PC-9 (cell line): ENCODE measurements at regions not wholly inside any gene's neighbourhood (a gene's known extent, or its start where the extent isn't known, plus 50 kb on each side); places are given as distances from the start of the nearest gene placed in this dataset.

ENCODE experiments used
- BruUV-seq: library from RNA; stranded (reverse); fragments of 400-500 nt; replicated peaks from 2 replicates; lab custom pipeline; 2021; lab: Mats Ljungman, UMichigan
- CTCF ChIA-PET: fragments of 300-600 bp; sonication (Branson Sonifier 250); formaldehyde crosslinking; loops from one replicate; lab custom pipeline; 2022; ENCODE audit warnings: antibody characterized with exemption; lab: Charles Lee
- POLR2A ChIA-PET: fragments of 300-600 bp; sonication (Branson Sonifier 250); formaldehyde crosslinking; loops from one replicate; lab custom pipeline; 2022; ENCODE audit warnings: antibody characterized with exemption; ENCODE audit not compliant: unreplicated experiment; lab: Charles Lee
- DNase-seq, 2 experiments: peaks; one replicate each; pipeline versions ENCODE4 v3.0.0 to v3.0.0-alpha.2; 2015 to 2022; ENCODE audit warnings: mixed read lengths in 1 of 2
- H2AFZ ChIP-seq: fragments of 200-600 bp; sonication (generic); 2 replicates; pipeline ENCODE4 v1.8.1; 2017; ENCODE audit warnings: antibody characterized with exemption
- H3F3A ChIP-seq: fragments of 200-600 bp; sonication (generic); 2 replicates; pipeline ENCODE4 v1.8.1; 2017; ENCODE audit warnings: antibody characterized with exemption, mild to moderate bottlenecking, low read depth; ENCODE audit not compliant: insufficient read depth
- H3K27ac ChIP-seq: fragments of 200-600 bp; sonication (generic); 2 replicates; pipeline ENCODE4 v1.6.1; 2016; ENCODE audit warnings: mixed run types
- H3K27me3 ChIP-seq: fragments of 200-600 bp; sonication (generic); 2 replicates; pipeline ENCODE4 v1.6.1; 2016; ENCODE audit warnings: low read depth, mixed run types; ENCODE audit not compliant: insufficient read depth
- H3K36me3 ChIP-seq: fragments of 200-600 bp; sonication (generic); 2 replicates; pipeline ENCODE4 v1.6.1; 2016; ENCODE audit warnings: low read depth, mixed run types
- H3K4me1 ChIP-seq: fragments of 200-600 bp; sonication (generic); replicated peaks from 2 replicates; pipeline ENCODE4 v1.6.1; 2016; ENCODE audit warnings: mixed run types; ENCODE audit not compliant: insufficient read depth
- H3K4me2 ChIP-seq: fragments of 200-600 bp; sonication (generic); 2 replicates; pipeline ENCODE4 v1.6.1; 2017; ENCODE audit warnings: mixed run types
- H3K4me3 ChIP-seq: fragments of 200-600 bp; sonication (generic); 2 replicates; pipeline ENCODE4 v1.6.1; 2016; ENCODE audit warnings: mixed run types
- H3K79me2 ChIP-seq: fragments of 200-600 bp; sonication (generic); 2 replicates; pipeline ENCODE4 v1.6.1; 2017; ENCODE audit warnings: low read depth, mixed run types
- H3K9me2 ChIP-seq: fragments of 200-600 bp; sonication (generic); 2 replicates; pipeline ENCODE4 v1.8.1; 2017; ENCODE audit warnings: mild to moderate bottlenecking; ENCODE audit not compliant: insufficient read depth
- H3K9me3 ChIP-seq: fragments of 200-600 bp; sonication (generic); 2 replicates; pipeline ENCODE4 v1.8.1; 2016; ENCODE audit warnings: low read depth; ENCODE audit not compliant: insufficient read depth
- H4K20me1 ChIP-seq: fragments of 200-600 bp; sonication (generic); 2 replicates; pipeline ENCODE4 v1.8.1; 2017; ENCODE audit not compliant: insufficient read depth
- EZH2 ChIP-seq: fragments of 200-600 bp; sonication (generic); IDR thresholded peaks from 2 replicates; pipeline ENCODE4 v1.8.0; 2017; ENCODE audit warnings: antibody characterized with exemption, low read depth
- intact Hi-C: fragments of 100-400 bp; cut with micrococcal nuclease; formaldehyde crosslinking; loops from one replicate; pipeline ENCODE4 v1.10.0; 2022; ENCODE audit not compliant: unreplicated experiment
- TF ChIP-seq, protein P1 (sequence below): fragments of 200-600 bp; sonication (generic); conservative IDR thresholded peaks from 2 replicates; pipeline ENCODE4 v1.6.1; 2017; ENCODE audit warnings: mixed run types, antibody characterized with exemption, mild to moderate bottlenecking, moderate library complexity

DNA sequence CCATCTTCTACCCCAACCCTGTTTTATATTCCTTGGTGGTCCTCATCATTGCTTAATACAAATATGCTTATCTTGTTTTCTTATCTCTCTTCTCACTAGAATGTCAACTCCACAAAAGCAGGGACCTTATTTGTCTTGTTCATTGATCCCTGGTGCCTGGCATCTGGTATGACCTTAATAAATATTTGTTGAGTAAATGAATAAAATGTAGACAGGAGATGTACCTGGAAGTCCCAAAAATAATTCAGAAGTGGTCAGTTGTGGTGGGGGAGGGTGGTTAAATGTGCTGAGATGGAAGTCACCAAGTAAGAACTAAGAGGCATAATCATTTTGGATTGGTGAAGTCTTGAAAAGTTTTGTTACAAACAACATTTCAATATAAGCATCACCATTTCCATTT lies 214.8 kb upstream of the MPPED2 start:
- CTCF ChIA-PET: no interaction called here
- Histone ChIP-seq H4K20me1 (no peaks in the 10 kb centered on the region), H3K79me2 (no peaks in the 10 kb centered on the region), H3K27ac (no peak overlapping the region), H3K4me3 (no peak overlapping the region), H2AFZ (no peak overlapping the region), H3K9me2 (no peaks in the 10 kb centered on the region), H3K4me1 (no peaks in the 10 kb centered on the region), H3K4me2 (no peak overlapping the region), H3K9me3 (no peaks in the 10 kb centered on the region), H3K36me3 (no peaks in the 10 kb centered on the region), H3K27me3 (no peaks in the 10 kb centered on the region), H3F3A (no peaks in the 10 kb centered on the region)
- no peak for TF ChIP-seq EZH2
- intact Hi-C loops: no loop called here
- no TSS peak for BruUV-seq
- POLR2A ChIA-PET: no interaction called here
- no peak for DNase-seq

DNA sequence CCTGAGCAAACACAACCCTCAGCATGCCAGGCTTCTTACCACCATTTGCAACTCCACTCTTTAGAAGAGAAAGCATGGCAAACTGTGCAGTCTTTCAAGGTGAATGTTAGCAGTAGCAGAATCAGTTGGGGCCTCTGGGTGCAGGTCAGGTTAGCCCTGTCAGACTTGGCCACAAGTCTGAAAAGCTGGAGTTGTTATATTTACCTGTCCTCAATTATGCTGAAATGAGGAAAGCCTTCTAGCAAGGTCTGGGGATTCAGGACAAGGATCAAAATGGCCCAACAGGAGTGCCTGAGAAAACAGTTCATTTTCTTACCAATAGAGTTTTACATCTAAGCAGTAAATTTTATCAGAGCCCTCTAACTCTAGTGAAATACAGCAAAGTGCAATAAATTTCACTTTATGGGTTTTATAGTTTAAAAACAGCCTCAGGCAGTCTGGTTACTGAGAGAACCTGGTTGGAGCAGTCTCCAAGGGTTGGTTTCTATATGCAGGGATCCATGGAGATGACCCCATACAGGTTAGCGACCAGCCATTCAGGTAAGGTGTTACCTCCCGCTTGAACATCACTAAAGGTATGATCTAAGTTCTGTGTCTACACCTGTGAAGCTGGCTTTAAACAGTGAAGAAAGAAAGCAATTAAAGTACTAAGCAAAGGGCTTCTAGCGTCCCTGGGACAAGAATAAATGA lies 212.5 kb upstream of the MPPED2 start:
- H3K79me2 ChIP-seq: no peaks in the 10 kb centered on the region
- H3K4me3 ChIP-seq: no peak overlapping the region
- no peak overlapping the region for H2AFZ ChIP-seq
- no peaks in the 10 kb centered on the region for H3K9me2 ChIP-seq
- no peaks in the 10 kb centered on the region for H3K9me3 ChIP-seq
- TF ChIP-seq, protein P1, sequence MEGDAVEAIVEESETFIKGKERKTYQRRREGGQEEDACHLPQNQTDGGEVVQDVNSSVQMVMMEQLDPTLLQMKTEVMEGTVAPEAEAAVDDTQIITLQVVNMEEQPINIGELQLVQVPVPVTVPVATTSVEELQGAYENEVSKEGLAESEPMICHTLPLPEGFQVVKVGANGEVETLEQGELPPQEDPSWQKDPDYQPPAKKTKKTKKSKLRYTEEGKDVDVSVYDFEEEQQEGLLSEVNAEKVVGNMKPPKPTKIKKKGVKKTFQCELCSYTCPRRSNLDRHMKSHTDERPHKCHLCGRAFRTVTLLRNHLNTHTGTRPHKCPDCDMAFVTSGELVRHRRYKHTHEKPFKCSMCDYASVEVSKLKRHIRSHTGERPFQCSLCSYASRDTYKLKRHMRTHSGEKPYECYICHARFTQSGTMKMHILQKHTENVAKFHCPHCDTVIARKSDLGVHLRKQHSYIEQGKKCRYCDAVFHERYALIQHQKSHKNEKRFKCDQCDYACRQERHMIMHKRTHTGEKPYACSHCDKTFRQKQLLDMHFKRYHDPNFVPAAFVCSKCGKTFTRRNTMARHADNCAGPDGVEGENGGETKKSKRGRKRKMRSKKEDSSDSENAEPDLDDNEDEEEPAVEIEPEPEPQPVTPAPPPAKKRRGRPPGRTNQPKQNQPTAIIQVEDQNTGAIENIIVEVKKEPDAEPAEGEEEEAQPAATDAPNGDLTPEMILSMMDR: no peak
- no peak for TF ChIP-seq EZH2
- H3K27me3 ChIP-seq: no peaks in the 10 kb centered on the region
- no peak overlapping the region for H3K27ac ChIP-seq
- intact Hi-C loops: no loop called here
- DNase-seq: no peak
- CTCF ChIA-PET: no interaction called here
- no peaks in the 10 kb centered on the region for H4K20me1 ChIP-seq
- H3K36me3 ChIP-seq: no peaks in the 10 kb centered on the region
- POLR2A ChIA-PET: no interaction called here
- H3K4me2 ChIP-seq: no peak overlapping the region
- no TSS peak for BruUV-seq
- no peaks in the 10 kb centered on the region for H3F3A ChIP-seq
- H3K4me1 ChIP-seq: no peaks in the 10 kb centered on the region

DNA sequence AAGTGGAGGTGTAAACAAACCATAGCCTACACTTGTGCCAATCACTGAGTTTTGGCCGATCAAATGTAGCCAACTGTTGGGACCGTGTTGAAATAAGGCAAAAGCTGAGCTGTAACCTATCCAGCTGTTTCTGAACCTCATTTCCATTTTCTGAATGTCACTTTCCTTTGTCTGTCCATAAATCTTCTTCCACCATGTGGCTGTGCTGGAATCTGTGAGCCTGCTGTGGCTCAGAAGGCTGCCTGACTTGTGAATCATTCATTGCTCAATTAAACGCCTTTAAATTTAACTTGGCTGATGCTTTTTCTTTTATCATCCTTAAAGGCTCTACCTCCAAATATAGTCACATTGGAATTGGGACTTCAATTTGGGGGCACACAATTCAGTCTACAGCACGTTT lies 203.1 kb upstream of the MPPED2 start:
- BruUV-seq: no TSS peak
- Histone ChIP-seq H3K4me3 (no peak overlapping the region), H3F3A (no peaks in the 10 kb centered on the region), H4K20me1 (no peaks in the 10 kb centered on the region), H3K4me2 (no peak overlapping the region), H3K27me3 (no peaks in the 10 kb centered on the region), H3K27ac (no peak overlapping the region), H3K36me3 (no peaks in the 10 kb centered on the region), H2AFZ (no peak overlapping the region), H3K4me1 (no peaks in the 10 kb centered on the region), H3K9me2 (no peaks in the 10 kb centered on the region), H3K9me3 (no peaks in the 10 kb centered on the region), H3K79me2 (no peaks in the 10 kb centered on the region)
- intact Hi-C loops: no loop called here
- ChIA-PET CTCF (no interaction called here), POLR2A (no interaction called here)
- TF ChIP-seq EZH2: no peak
- TF ChIP-seq, protein P1: no peak
- DNase-seq: no peak

DNA sequence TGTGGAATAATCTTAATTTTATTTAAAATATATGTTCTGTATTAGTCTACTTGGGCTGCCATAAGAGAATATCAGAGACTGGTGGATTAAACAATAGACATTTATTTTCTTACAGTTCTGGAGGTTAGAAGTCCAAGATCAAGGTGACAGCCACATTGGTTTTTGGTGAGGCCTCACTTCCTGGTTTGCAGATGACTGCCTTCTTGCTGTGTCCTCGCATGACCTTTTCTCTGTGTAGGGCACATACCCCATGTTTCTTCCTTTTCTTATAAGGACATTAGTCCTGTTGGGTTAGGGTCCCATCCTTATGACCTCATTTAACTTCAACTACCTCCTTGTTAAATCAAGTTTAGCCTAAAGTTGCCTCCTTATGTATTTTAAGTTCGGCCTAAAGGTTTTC lies 202.7 kb upstream of the MPPED2 start:
- POLR2A ChIA-PET: no interaction called here
- H2AFZ ChIP-seq: no peak overlapping the region

More for the DNA sequence above, 202.7 kb upstream of the MPPED2 start:
- Histone ChIP-seq H3K36me3 (no peaks in the 10 kb centered on the region), H3K9me3 (no peaks in the 10 kb centered on the region), H3K4me1 (no peaks in the 10 kb centered on the region), H3F3A (no peaks in the 10 kb centered on the region), H3K4me3 (no peak overlapping the region), H3K9me2 (no peaks in the 10 kb centered on the region), H3K27me3 (no peaks in the 10 kb centered on the region), H3K4me2 (no peak overlapping the region), H3K79me2 (no peaks in the 10 kb centered on the region), H3K27ac (no peak overlapping the region), H4K20me1 (no peaks in the 10 kb centered on the region)
- TF ChIP-seq EZH2: no peak
- TF ChIP-seq, protein P1: no peak
- no peak for DNase-seq
- CTCF ChIA-PET: no interaction called here
- no TSS peak for BruUV-seq
- intact Hi-C loops: no loop called here
